ENCODE measurements at regions not wholly inside any gene's neighbourhood (a gene's known extent, or its start where the extent isn't known, plus 50 kb on each side); places are given as distances from the start of the nearest gene placed in this dataset.

- TF ChIP-seq, protein P1, sequence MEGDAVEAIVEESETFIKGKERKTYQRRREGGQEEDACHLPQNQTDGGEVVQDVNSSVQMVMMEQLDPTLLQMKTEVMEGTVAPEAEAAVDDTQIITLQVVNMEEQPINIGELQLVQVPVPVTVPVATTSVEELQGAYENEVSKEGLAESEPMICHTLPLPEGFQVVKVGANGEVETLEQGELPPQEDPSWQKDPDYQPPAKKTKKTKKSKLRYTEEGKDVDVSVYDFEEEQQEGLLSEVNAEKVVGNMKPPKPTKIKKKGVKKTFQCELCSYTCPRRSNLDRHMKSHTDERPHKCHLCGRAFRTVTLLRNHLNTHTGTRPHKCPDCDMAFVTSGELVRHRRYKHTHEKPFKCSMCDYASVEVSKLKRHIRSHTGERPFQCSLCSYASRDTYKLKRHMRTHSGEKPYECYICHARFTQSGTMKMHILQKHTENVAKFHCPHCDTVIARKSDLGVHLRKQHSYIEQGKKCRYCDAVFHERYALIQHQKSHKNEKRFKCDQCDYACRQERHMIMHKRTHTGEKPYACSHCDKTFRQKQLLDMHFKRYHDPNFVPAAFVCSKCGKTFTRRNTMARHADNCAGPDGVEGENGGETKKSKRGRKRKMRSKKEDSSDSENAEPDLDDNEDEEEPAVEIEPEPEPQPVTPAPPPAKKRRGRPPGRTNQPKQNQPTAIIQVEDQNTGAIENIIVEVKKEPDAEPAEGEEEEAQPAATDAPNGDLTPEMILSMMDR (IDR thresholded peaks at IDR 0.05; ENCODE audit: low read depth, low read length) = no peak
- no peak for TF ChIP-seq EZH2phosphoT487 (IDR thresholded peaks at IDR 0.05; ENCODE audit: low read depth)
These were observed 94.7 kb upstream of the ACO1 start for GRCh38 chr9:32289756-32290155.
